Small intestine (tissue), 7 donors: ENCODE measurements at regions not wholly inside any gene's neighbourhood (a gene's known extent, or its start where the extent isn't known, plus 50 kb on each side); places are given as distances from the start of the nearest gene placed in this dataset.

Source experiments
- DNase-seq, 2 donors: peaks; one replicate each; pipeline versions ENCODE4 v3.0.0 to v3.0.0-alpha.2; 2013
- FAIRE-seq: peaks from 2 replicates; lab custom pipeline; 2012; peaks lifted over from hg19 to GRCh38; lab: Jason Lieb, UNC
- H3K27ac ChIP-seq, 3 donors: one replicate each; pipeline ENCODE4 v1.5.1; 2013; ENCODE audit warnings: low read length in 2 of 3, mild to moderate bottlenecking in 2 of 3, control low read depth in 1 of 3, inconsistent platforms in 1 of 3, low read depth in 1 of 3, moderate library complexity in 1 of 3
- H3K27me3 ChIP-seq, 3 donors: one replicate each; pipeline ENCODE4 v1.6.1; 2013; ENCODE audit warnings: low read length in 3 of 3, inconsistent platforms in 1 of 3; ENCODE audit not compliant: control insufficient read depth in 3 of 3, insufficient read depth in 3 of 3
- H3K36me3 ChIP-seq, 3 donors: one replicate each; pipeline ENCODE4 v1.6.1; 2013; ENCODE audit warnings: low read length in 3 of 3, inconsistent platforms in 1 of 3, low read depth in 1 of 3, mild to moderate bottlenecking in 1 of 3, moderate library complexity in 1 of 3; ENCODE audit not compliant: control insufficient read depth in 3 of 3, insufficient read depth in 2 of 3
- H3K4me1 ChIP-seq, 3 donors: one replicate each; pipeline ENCODE4 v1.6.1; 2013; ENCODE audit warnings: low read length in 2 of 3, inconsistent platforms in 1 of 3, low read depth in 1 of 3, mild to moderate bottlenecking in 1 of 3, moderate library complexity in 1 of 3; ENCODE audit not compliant: control insufficient read depth in 3 of 3, insufficient read depth in 2 of 3
- H3K4me3 ChIP-seq, 3 donors: one replicate each; pipeline ENCODE4 v1.5.1; 2013; ENCODE audit warnings: low read length in 3 of 3, control low read depth in 1 of 3, inconsistent platforms in 1 of 3, low read depth in 1 of 3, mild to moderate bottlenecking in 1 of 3, moderate library complexity in 1 of 3
- H3K9me3 ChIP-seq, 2 donors: one replicate each; pipeline ENCODE4 v1.6.1; 2013; ENCODE audit warnings: low read depth in 1 of 2, low read length in 1 of 2; ENCODE audit not compliant: control insufficient read depth in 2 of 2, insufficient read depth in 1 of 2
- WGBS, 3 donors: extraction: QIAGEN DNeasy Blood & Tissue Kit; methylation state at CpG; one replicate each; pipeline ENCODE4 v1.1.7; 2013; 5-methylcytosine and 5-hydroxymethylcytosine counted together
- donor health status: healthy with polysubstance abuse.
- donor health status: control.
- donor health status: control.
- donor health status: Bipolar disorder and iron deficiency.
- donor health status: healthy.

DNA sequence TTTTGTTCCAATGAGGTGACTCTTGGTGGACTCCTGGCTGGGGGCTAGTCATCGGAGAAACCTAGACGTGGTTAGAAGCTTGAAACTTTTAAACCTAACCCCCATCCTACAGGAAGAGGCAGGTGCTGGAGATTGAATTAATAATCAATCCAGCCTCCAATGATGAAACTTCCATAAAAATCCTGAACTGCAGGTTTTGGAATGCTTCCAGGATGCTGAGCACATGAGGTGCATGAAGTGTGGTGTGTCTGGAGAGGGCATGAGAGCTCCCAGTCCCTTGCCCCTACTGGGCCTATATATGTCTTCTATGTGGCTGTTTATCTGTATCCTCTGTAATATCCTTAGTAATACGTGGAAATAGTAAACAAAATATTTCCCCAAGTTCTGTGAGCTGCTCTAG, 90.7 kb upstream of the PDHA2 start:
- 63 to 74% (median 69%) methylated on average over 3 of the region's 3 CpGs for WGBS, 3 donors

DNA sequence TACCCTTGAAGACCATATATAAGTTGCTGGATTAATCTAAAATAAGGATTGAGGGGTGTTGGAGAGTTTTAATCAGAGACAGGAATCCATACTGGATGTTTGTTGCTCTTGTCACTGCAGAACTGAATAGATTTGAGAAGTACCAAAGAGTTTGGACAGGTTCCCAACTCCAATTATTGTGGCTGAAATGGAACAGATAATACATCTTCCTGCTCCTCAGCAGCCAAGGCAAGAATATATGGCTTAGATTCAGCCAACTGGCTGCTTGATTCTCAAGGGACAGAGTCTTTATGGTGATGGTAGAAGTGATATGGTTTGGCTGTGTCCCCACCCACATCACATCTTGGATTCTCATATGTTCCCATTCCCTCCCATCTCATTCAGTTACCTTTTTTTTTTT, 97.0 kb upstream of the PDHA2 start:
- FAIRE-seq (no peak), DNase-seq (no peak)
- peaks cover 3 to 5% of the 10 kb centered on the region in 2 donors for H3K9me3 ChIP-seq
- H3K4me1 ChIP-seq: no peaks in the 10 kb centered on the region
- H3K27ac ChIP-seq: no peak overlapping the region
- H3K4me3 ChIP-seq: no peak overlapping the region
- H3K36me3 ChIP-seq: no peaks in the 10 kb centered on the region
- H3K27me3 ChIP-seq: no peaks in the 10 kb centered on the region

More for the DNA sequence above, 90.7 kb upstream of the PDHA2 start:
- H3K9me3 ChIP-seq: peaks cover 1 to 2% of the 10 kb centered on the region in 2 donors
- no peaks in the 10 kb centered on the region for H3K27me3 ChIP-seq
- H3K4me1 ChIP-seq: no peaks in the 10 kb centered on the region
- no peak overlapping the region for H3K27ac ChIP-seq
- FAIRE-seq (no peak), DNase-seq (no peak)
- H3K36me3 ChIP-seq: no peaks in the 10 kb centered on the region
- no peak overlapping the region for H3K4me3 ChIP-seq

DNA sequence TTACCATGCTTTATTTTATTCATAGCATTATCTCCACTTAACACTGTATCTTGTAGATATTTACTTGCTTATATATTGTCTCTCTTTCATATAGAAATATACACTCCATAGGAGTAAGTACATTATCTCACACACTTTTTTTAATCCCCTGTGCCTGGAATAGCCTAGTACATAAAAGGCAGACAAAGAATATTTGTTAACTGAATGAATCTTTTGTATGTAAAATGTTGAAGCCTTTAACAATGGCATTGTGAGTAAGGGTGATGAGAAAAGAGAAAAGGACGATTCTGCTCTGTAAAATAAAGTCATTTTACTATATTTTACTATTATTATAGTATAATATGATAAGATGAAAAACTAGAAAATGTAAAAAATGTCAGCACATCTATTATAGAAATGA, 97.7 kb upstream of the PDHA2 start:
- Histone ChIP-seq H3K27ac (no peak overlapping the region), H3K27me3 (no peaks in the 10 kb centered on the region), H3K4me1 (no peaks in the 10 kb centered on the region), H3K9me3 (peaks cover 3 to 5% of the 10 kb centered on the region in 2 donors), H3K4me3 (no peak overlapping the region), H3K36me3 (no peaks in the 10 kb centered on the region)
- 14 to 64% (median 56%) methylated on average over 1 of the region's 1 CpG for WGBS, 3 donors
- DNase-seq (no peak), FAIRE-seq (no peak)

- Histone ChIP-seq H3K4me1 (no peaks in the 10 kb centered on the region), H3K4me3 (no peak overlapping the region), H3K27ac (no peak overlapping the region), H3K27me3 (no peaks in the 10 kb centered on the region), H3K9me3 (no peaks in the 10 kb centered on the region), H3K36me3 (no peaks in the 10 kb centered on the region)
- FAIRE-seq (no peak), DNase-seq (peak in 1 of 2 donors; percentile 20)
Measured at GRCh38 chr4:95732061-95732460, 107.8 kb upstream of the PDHA2 start.

DNA sequence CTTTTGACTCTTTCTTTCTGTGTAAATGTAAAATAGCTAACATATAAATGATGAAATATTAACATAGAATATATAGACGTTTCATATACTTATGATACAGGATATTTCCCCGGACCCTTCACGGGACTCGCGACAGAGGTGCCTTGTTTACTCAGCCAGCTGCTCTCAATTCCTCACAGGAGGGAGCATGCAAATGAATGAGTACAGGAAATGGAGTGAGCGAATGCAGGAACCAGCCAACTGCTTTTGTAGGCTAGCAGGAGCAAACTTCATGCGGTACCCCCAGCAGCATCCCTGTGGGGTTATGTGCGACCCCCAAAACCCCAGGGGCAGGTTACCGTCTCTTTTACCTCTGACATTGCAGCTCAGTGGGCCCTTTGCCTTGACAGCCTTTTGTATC, 110.3 kb upstream of the PDHA2 start:
- no peaks in the 10 kb centered on the region for H3K27me3 ChIP-seq
- 55 to 70% (median 63%) methylated on average over 9 of the region's 9 CpGs for WGBS, 3 donors
- H3K4me1 ChIP-seq: no peaks in the 10 kb centered on the region
- FAIRE-seq (no peak), DNase-seq (no peak)
- no peaks in the 10 kb centered on the region for H3K9me3 ChIP-seq
- no peaks in the 10 kb centered on the region for H3K36me3 ChIP-seq
- H3K27ac ChIP-seq: no peak overlapping the region
- no peak overlapping the region for H3K4me3 ChIP-seq

DNA sequence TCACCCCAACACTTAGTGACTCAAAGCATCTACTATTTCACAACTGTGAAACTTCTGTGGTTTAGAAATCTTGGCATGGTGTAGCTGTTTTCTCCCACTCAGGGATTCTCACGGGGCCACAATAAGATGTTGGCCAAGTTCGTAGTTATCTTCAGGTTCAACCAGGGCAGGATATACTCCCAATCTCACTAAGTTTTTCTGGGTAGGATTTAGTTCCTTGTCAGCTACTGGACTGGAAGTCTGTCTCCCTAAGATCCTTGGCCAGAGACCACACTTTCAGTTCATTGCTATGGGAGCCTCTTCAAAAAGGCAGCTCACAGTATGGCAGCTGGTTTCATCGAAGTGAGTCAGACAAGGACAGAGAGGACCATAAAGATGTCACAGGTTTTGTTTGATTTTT, 111.7 kb upstream of the PDHA2 start:
- no peak for FAIRE-seq
- Histone ChIP-seq H3K4me1 (no peaks in the 10 kb centered on the region), H3K27ac (no peak overlapping the region), H3K27me3 (no peaks in the 10 kb centered on the region), H3K4me3 (no peak overlapping the region), H3K36me3 (no peaks in the 10 kb centered on the region), H3K9me3 (no peaks in the 10 kb centered on the region)
- 70% methylated on average over 3 of the region's 3 CpGs for WGBS, 3 donors
- DNase-seq: no peak

GRCh38 chr4:95715830-95716229, 124.1 kb upstream of the PDHA2 start:
- no peaks in the 10 kb centered on the region for H3K36me3 ChIP-seq
- DNase-seq (peak in 1 of 2 donors; percentile 2), FAIRE-seq (no peak)
- no peak overlapping the region for H3K4me3 ChIP-seq
- H3K27ac ChIP-seq: no peak overlapping the region
- H3K9me3 ChIP-seq: peaks cover 0 to 3% of the 10 kb centered on the region in 2 donors
- no peaks in the 10 kb centered on the region for H3K27me3 ChIP-seq
- 87 to 93% (median 88%) methylated on average over 2 of the region's 2 CpGs for WGBS, 3 donors
- H3K4me1 ChIP-seq: no peaks in the 10 kb centered on the region

DNA sequence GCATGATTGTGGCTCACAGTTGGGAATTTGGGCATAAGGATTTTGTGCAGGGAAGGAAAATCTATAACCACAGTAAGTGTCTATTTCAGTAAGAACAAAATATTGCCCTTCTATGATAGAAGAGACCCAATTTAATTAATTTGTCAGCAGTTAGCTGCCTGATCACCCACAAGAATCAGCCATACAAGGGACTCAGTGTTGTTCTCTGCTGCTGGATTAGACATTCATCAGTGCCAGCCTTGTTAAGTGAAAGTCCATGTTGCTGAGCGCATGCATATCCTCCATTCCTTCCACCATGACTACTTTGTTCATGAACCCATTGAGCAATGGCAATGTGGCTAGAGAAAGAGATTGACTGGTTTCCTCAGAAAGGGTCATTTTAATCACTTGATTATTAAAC, 125.3 kb upstream of the PDHA2 start:
- H3K4me1 ChIP-seq: no peaks in the 10 kb centered on the region
- no peaks in the 10 kb centered on the region for H3K36me3 ChIP-seq
- H3K27ac ChIP-seq: no peak overlapping the region
- peaks cover 0 to 3% of the 10 kb centered on the region in 2 donors for H3K9me3 ChIP-seq
- 96 to 100% (median 100%) methylated on average over 1 of the region's 1 CpG for WGBS, 3 donors
- no peaks in the 10 kb centered on the region for H3K27me3 ChIP-seq
- H3K4me3 ChIP-seq: no peak overlapping the region
- DNase-seq (no peak), FAIRE-seq (no peak)

DNA sequence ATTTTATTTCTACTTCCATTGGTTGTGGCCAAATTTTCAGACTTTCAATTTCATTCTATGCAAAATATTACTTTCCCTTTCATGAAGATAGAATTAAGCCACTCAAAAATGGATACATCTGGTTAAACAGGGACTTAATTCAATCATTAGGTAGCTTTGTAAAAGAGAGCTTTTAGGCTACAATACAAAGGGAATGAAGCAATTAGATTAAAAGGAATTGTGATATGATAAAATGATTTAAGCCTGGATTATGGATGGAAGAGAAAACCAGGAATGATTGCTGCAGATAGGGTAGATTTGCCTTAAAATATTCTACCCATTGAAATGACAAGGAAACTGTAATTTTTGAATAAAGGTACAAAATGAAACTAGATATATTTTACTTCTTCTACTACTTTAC, 134.6 kb upstream of the PDHA2 start:
- H3K27ac ChIP-seq: no peak overlapping the region
- H3K4me1 ChIP-seq: no peaks in the 10 kb centered on the region
- no peaks in the 10 kb centered on the region for H3K9me3 ChIP-seq
- H3K4me3 ChIP-seq: no peak overlapping the region
- no peak for DNase-seq
- no peak for FAIRE-seq
- H3K36me3 ChIP-seq: no peaks in the 10 kb centered on the region
- H3K27me3 ChIP-seq: no peaks in the 10 kb centered on the region
